Spinal cord (tissue), 9 donors: ENCODE measurements at regions not wholly inside any gene's neighbourhood (a gene's known extent, or its start where the extent isn't known, plus 50 kb on each side); places are given as distances from the start of the nearest gene placed in this dataset.

Experiments used
- DNase-seq, 6 donors: peaks; one replicate each; pipeline versions ENCODE4 v3.0.0 to v3.0.0-alpha.2; 2013 to 2015; ENCODE audit warnings: low spot score in 6 of 6, low read depth in 4 of 6
- H3K27ac ChIP-seq: one replicate; pipeline ENCODE4 v1.5.1; 2013; ENCODE audit warnings: low read depth, low read length, control low read depth
- H3K27me3 ChIP-seq: one replicate; pipeline ENCODE4 v1.6.1; 2013; ENCODE audit warnings: low read length; ENCODE audit not compliant: control insufficient read depth, insufficient read depth
- H3K36me3 ChIP-seq: one replicate; pipeline ENCODE4 v1.6.1; 2013; ENCODE audit warnings: low read length; ENCODE audit not compliant: control insufficient read depth, insufficient read depth
- H3K4me1 ChIP-seq: one replicate; pipeline ENCODE4 v1.6.1; 2013; ENCODE audit warnings: low read length; ENCODE audit not compliant: control insufficient read depth, insufficient read depth
- H3K4me3 ChIP-seq: one replicate; pipeline ENCODE4 v1.5.1; 2013; ENCODE audit warnings: low read depth, low read length, control low read depth
- H3K9me3 ChIP-seq: one replicate; pipeline ENCODE4 v1.6.1; 2013; ENCODE audit warnings: low read length; ENCODE audit not compliant: control insufficient read depth, insufficient read depth
- WGBS: methylation state at CpG from one replicate; pipeline ENCODE4 v1.1.5; 2013; ENCODE audit warnings: missing lambda C conversion rate; ENCODE audit not compliant: insufficient coverage; 5-methylcytosine and 5-hydroxymethylcytosine counted together
- donor health status: healthy.

GRCh38 chr2:9107168-9108025 lies 99.2 kb upstream of the ASAP2 start:
- Histone ChIP-seq H3K4me1 (peaks cover 50% of the 10 kb centered on the region), H3K4me3 (no peak overlapping the region), H3K36me3 (no peaks in the 10 kb centered on the region), H3K27me3 (no peaks in the 10 kb centered on the region), H3K9me3 (no peaks in the 10 kb centered on the region), H3K27ac (no peak overlapping the region)
- WGBS: 78% methylated on average over 16 of the region's 16 CpGs
- no peak for DNase-seq

- Histone ChIP-seq H3K27ac (no peak overlapping the region), H3K4me1 (peaks cover 50% of the 10 kb centered on the region), H3K27me3 (no peaks in the 10 kb centered on the region), H3K36me3 (no peaks in the 10 kb centered on the region), H3K4me3 (no peak overlapping the region), H3K9me3 (no peaks in the 10 kb centered on the region)
- WGBS: 52% methylated on average over 12 of the region's 12 CpGs
- DNase-seq: peak in 2 of 6 donors; percentile 84 to 86
These were observed 100.1 kb upstream of the ASAP2 start for GRCh38 chr2:9106338-9107167.

- H3K27me3 ChIP-seq: no peaks in the 10 kb centered on the region
- H3K9me3 ChIP-seq: no peaks in the 10 kb centered on the region
- no peaks in the 10 kb centered on the region for H3K36me3 ChIP-seq
- 61% methylated on average over 15 of the region's 21 CpGs for WGBS
- H3K4me1 ChIP-seq: peaks cover 47% of the 10 kb centered on the region
- no peak overlapping the region for H3K4me3 ChIP-seq
- DNase-seq: no peak
- no peak overlapping the region for H3K27ac ChIP-seq
These were observed 100.8 kb upstream of the ASAP2 start for GRCh38 chr2:9105601-9106337.

- Histone ChIP-seq H3K4me1 (peaks cover 46% of the 10 kb centered on the region), H3K27me3 (no peaks in the 10 kb centered on the region), H3K27ac (no peak overlapping the region), H3K9me3 (no peaks in the 10 kb centered on the region), H3K36me3 (no peaks in the 10 kb centered on the region), H3K4me3 (no peak overlapping the region)
- 89% methylated on average over 10 of the region's 14 CpGs for WGBS
- DNase-seq: no peak
These were observed 100.3 kb upstream of the MBOAT2 start for GRCh38 chr2:9103663-9104277.

GRCh38 chr2:9102861-9103662 lies 99.6 kb upstream of the MBOAT2 start:
- Histone ChIP-seq H3K4me3 (no peak overlapping the region), H3K27ac (no peak overlapping the region), H3K9me3 (no peaks in the 10 kb centered on the region), H3K36me3 (no peaks in the 10 kb centered on the region), H3K4me1 (peaks cover 50% of the 10 kb centered on the region), H3K27me3 (no peaks in the 10 kb centered on the region)
- WGBS: 73% methylated on average over 21 of the region's 21 CpGs
- no peak for DNase-seq

GRCh38 chr2:9101763-9102425 lies 98.4 kb upstream of the MBOAT2 start:
- Histone ChIP-seq H3K27me3 (no peaks in the 10 kb centered on the region), H3K4me3 (no peak overlapping the region)

GRCh38 chr2:9100080-9100876 lies 96.8 kb upstream of the MBOAT2 start:
- H3K4me1 ChIP-seq: peaks cover 52% of the 10 kb centered on the region
- H3K9me3 ChIP-seq: no peaks in the 10 kb centered on the region
- 96% methylated on average over 9 of the region's 10 CpGs for WGBS
- H3K4me3 ChIP-seq: no peak overlapping the region
- peaks cover 4% of the 10 kb centered on the region for H3K27me3 ChIP-seq
- no peak overlapping the region for H3K27ac ChIP-seq
- no peak for DNase-seq
- no peaks in the 10 kb centered on the region for H3K36me3 ChIP-seq

More at GRCh38 chr2:9101763-9102425, 98.4 kb upstream of the MBOAT2 start:
- Histone ChIP-seq H3K9me3 (no peaks in the 10 kb centered on the region), H3K4me1 (peaks cover 50% of the 10 kb centered on the region), H3K27ac (no peak overlapping the region), H3K36me3 (no peaks in the 10 kb centered on the region)
- no peak for DNase-seq
- WGBS: 75% methylated on average over 7 of the region's 11 CpGs

GRCh38 chr2:9099341-9099751 lies 95.9 kb upstream of the MBOAT2 start:
- Histone ChIP-seq H3K36me3 (no peaks in the 10 kb centered on the region), H3K4me3 (no peak overlapping the region), H3K27me3 (peaks cover 4% of the 10 kb centered on the region), H3K4me1 (peaks cover 54% of the 10 kb centered on the region), H3K27ac (no peak overlapping the region), H3K9me3 (no peaks in the 10 kb centered on the region)
- no peak for DNase-seq
- WGBS: 55% methylated on average over 4 of the region's 9 CpGs
